IgD-negative memory B cell (primary cell): ENCODE measurements at regions not wholly inside any gene's neighbourhood (a gene's known extent, or its start where the extent isn't known, plus 50 kb on each side); places are given as distances from the start of the nearest gene placed in this dataset.

Experiments used
- H3K27ac Mint-ChIP-seq, 3 donors: one replicate each; pipeline ENCODE4 v1.8.0; 2020 to 2022; ENCODE audit warnings: mild to moderate bottlenecking in 3 of 3, mixed read lengths in 3 of 3, moderate library complexity in 1 of 3
- H3K27me3 Mint-ChIP-seq: one replicate; pipeline ENCODE4 v1.8.0; 2021; ENCODE audit warnings: mixed read lengths
- H3K36me3 Mint-ChIP-seq: one replicate; pipeline ENCODE4 v1.8.0; 2020; ENCODE audit warnings: mild to moderate bottlenecking, mixed read lengths
- H3K4me1 Mint-ChIP-seq, 3 donors: one replicate each; pipeline ENCODE4 v1.8.0; 2020 to 2022; ENCODE audit warnings: mixed read lengths in 3 of 3, mild to moderate bottlenecking in 1 of 3
- H3K4me3 Mint-ChIP-seq, 4 donors: one replicate each; pipeline ENCODE4 v1.8.0; 2020 to 2022; ENCODE audit warnings: mild to moderate bottlenecking in 4 of 4, mixed read lengths in 4 of 4, moderate library complexity in 3 of 4
- H3K9me3 Mint-ChIP-seq, 3 donors: one replicate each; pipeline ENCODE4 v1.8.0; 2020 to 2021; ENCODE audit warnings: mixed read lengths in 3 of 3, mild to moderate bottlenecking in 1 of 3

DNA sequence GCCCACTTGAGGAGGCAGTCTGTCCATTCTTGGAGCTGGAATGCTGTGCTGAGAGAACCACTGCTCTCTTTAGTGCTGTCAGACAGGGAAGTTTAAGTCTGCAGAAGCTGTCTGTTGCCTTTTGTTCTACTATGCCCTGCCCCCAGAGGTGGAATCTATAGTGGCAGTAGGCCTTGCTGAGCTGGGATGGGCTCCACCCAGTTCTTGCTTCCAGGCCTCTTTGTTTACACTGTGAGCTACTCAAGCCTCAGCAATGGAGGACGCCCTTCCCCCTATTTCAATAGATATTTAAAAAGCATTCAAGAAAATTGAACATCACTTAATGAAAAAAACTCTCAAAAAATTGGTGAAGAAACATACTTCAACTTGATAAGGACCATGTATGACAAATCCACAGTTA is 313.5 kb downstream of the PHKB start:
- H3K27ac Mint-ChIP-seq = no peak overlapping the region
- peaks cover 2% of the 10 kb centered on the region for H3K27me3 Mint-ChIP-seq
- peaks cover 8 to 10% (median 9%) of the 10 kb centered on the region in 3 donors for H3K4me1 Mint-ChIP-seq
- peaks cover 0 to 4% (median 0%) of the 10 kb centered on the region in 3 donors for H3K9me3 Mint-ChIP-seq
- H3K36me3 Mint-ChIP-seq = no peaks in the 10 kb centered on the region
- H3K4me3 Mint-ChIP-seq = no peak overlapping the region

DNA sequence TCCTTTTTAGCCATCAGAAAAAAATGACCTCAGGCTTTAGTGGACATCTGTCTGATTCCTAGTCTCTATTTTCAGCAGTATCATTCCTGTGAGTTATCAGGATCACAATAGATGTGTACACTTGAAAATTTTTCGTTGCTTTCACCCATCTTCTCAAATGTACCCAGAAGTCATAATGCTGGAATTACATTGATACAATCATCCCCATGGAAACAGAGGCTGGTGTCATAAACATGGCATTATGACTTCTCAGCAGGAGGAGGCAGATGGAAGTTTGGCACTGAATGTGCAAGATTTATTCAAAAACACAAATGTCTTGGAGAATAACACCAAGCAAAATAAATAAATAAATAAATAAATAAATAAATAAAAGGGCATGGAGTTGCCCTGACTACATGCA is 292.5 kb downstream of the PHKB start:
- H3K4me1 Mint-ChIP-seq = no peaks in the 10 kb centered on the region
- H3K9me3 Mint-ChIP-seq = peaks cover 2 to 5% (median 4%) of the 10 kb centered on the region in 3 donors
- no peak overlapping the region for H3K4me3 Mint-ChIP-seq
- no peak overlapping the region for H3K27ac Mint-ChIP-seq
- no peaks in the 10 kb centered on the region for H3K36me3 Mint-ChIP-seq
- peaks cover 5% of the 10 kb centered on the region for H3K27me3 Mint-ChIP-seq
